Activated CD4-positive, alpha-beta T cell treated with anti-CD3 and anti-CD28 coated beads for 24 hours (primary cell): ENCODE measurements at regions not wholly inside any gene's neighbourhood (a gene's known extent, or its start where the extent isn't known, plus 50 kb on each side); places are given as distances from the start of the nearest gene placed in this dataset.

Experiments
- DNase-seq, 2 donors: peaks; one replicate each; pipeline ENCODE4 v3.0.0-alpha.2; 2020; ENCODE audit warnings: low read depth in 2 of 2

- no peak for DNase-seq
Measured at GRCh38 chr2:71791501-71792135, 338.3 kb downstream of the DYSF start.

DNA sequence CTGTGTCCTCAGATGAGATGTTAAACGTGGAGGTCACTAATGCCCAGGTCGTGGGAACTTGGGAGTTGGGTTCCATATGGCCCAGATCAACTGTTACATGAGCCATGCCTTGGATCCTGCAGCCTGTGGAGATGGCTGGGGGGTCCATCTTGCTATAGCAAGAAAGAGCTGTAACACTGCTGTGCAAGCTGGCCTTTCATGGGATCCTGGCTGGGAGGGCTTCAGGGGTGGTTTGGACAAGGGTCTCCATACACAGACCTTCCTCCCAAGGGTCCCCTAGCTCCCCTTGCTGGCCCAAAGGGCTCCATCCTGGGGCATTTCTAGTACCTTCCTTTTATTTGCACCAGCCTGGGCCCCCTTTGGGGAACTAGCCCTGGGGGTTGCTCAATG, 337.7 kb downstream of the DYSF start:
- no peak for DNase-seq

- no peak for DNase-seq
Measured at GRCh38 chr2:71790226-71791060, 337.1 kb downstream of the DYSF start.

GRCh38 chr2:71789556-71790204, 336.3 kb downstream of the DYSF start:
- no peak for DNase-seq

- DNase-seq: no peak
Measured at GRCh38 chr2:71788601-71789240, 335.4 kb downstream of the DYSF start.

GRCh38 chr2:71788186-71788525, 334.8 kb downstream of the DYSF start:
- no peak for DNase-seq

DNA sequence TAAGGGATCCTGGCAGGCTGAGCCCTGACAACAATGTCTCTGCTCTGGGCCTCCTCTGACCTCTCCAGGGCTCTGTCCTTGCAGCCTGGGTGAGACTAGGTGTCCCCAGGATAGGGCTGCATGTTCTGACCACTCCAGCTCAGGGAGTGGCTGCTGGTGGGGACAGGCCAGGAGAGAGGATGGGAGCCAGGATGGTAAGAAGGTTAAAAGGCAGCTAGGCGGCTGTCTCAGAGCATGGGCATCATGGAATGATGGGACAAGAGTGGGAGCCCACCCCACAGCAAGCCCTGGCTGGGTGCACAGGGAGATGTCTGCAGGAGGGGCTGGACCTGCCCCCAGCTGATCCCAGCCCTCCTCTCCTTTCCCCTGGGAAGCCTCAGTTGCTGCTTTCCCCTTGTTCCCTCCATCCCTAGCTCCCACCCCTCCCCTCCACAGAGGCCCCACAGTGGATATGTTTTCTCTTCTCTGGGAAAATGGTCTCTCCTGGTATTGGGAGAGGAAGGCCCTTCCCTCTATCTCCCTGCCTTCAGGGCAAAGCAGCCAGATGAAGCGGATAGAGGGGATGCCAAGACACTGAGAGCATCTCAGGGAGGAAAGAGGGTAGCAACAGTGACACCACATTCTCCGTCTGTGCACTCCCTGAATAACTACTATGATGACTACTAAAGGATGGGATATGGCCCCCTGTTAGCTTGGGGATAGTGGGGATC, 334.3 kb downstream of the DYSF start:
- DNase-seq: no peak

- DNase-seq: no peak
Measured at GRCh38 chr2:71787108-71787415, 333.7 kb downstream of the DYSF start.

DNA sequence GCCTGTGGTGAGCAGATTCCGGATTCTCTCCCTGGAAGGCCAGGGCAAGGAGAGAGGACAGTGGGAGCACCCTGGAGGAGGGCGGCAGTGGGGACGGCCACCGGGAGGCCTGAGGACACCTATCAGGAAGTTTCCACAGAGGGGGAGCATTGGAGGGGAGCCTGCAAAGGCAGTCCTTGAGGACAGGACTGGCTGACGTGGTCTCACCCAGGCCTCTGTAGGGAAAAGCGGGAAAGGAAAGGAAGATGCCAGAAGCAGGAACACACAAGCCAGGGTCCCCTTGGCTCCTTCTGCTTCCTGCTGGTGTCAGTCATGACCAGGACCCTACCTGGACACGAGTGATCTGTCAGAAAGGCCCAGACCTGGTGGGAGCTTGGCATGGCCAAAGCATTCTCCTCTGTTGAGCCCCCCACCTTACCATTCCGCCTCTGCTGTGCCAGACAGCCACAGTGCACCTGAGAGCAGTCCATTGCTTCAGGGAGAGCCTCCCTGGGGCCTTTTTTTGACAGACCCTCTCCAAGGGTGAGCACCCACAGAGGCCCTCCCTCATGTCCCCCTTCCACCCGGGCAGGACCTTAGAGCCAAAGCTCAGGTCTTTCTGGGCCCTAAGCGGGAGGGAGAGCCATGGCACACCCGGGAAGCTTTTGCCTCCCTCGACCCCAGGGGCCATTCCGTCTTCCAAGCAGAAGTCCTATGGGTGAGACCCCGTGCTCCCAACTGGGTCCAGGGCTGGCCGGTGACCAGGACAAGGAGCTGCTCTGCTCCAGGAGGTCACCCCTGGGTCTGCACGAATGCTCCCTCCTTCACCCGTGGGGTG, 333.1 kb downstream of the DYSF start:
- no peak for DNase-seq

GRCh38 chr2:71785516-71785981, 332.2 kb downstream of the DYSF start:
- DNase-seq: no peak

GRCh38 chr2:71784734-71785511, 331.6 kb downstream of the DYSF start:
- DNase-seq: no peak

- no peak for DNase-seq
Measured at GRCh38 chr2:71783815-71784214, 330.5 kb downstream of the DYSF start.

DNA sequence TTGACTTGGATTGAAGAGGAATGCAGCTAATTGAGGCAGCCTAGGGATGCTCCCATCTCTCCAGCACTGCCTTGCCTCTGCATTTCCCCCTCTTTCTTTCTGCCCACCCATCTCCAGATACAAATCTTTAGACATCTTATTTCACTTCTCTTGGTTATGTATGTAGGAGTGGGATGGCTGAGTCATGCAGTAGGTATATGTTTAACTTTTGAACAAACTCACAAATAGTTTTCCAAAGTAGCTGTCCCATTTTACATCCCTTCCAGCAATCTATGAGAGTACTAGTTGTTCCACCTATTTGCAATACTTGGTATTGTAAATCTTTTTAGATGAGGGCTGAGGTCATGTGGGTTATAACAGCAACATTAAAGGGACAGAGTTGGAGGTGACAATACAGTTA, 329.9 kb downstream of the DYSF start:
- DNase-seq: no peak

DNA sequence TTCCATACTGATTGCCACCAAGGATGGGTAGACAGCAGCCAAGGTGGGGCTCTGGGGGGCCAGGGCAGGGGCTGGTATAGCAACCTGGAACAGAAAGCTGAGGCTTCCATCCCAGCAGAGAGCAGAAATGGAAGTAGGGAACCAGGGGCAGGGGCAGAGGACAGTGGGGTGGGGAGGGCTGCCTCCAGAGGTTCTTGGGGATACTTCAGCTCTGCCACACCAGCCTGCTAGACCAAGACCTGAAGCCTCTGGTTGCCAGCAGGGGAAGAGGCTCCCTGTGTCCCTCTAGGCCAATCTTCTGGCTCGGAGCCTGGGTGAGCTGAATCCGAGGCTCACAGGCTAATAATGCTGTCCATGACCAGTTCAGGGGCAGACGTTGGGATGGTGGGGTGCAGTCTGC, 329.0 kb downstream of the DYSF start:
- DNase-seq: no peak

DNA sequence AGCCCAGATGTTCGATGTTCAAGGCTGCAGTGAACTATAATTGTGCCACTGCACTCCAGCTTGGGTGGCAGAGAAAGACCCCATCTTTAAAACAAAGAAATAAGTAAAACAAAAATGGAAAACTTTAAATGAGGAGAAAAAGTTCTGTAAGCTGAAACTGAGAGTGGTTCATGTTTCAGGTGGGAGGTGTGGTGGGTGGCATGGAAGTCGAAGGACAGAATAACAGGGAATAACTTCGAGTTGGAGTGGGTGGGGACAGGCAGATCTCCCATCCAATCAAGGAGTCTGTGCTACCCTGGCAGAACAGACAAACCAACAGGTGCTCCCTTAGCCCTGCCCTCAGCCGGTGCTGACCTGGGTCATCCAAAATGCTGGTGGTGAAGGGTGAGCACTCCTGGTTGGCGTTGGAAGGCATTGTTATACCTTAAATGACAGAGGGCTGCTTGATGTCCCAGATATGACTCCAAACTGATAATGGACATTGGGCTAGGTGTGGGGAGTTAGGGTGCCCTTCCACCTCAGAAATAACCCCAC, 328.4 kb downstream of the DYSF start:
- DNase-seq: no peak

GRCh38 chr2:71780162-71780561, 326.8 kb downstream of the DYSF start:
- DNase-seq: no peak

- DNase-seq: no peak
Measured at GRCh38 chr2:71779774-71780105, 326.4 kb downstream of the DYSF start.

DNA sequence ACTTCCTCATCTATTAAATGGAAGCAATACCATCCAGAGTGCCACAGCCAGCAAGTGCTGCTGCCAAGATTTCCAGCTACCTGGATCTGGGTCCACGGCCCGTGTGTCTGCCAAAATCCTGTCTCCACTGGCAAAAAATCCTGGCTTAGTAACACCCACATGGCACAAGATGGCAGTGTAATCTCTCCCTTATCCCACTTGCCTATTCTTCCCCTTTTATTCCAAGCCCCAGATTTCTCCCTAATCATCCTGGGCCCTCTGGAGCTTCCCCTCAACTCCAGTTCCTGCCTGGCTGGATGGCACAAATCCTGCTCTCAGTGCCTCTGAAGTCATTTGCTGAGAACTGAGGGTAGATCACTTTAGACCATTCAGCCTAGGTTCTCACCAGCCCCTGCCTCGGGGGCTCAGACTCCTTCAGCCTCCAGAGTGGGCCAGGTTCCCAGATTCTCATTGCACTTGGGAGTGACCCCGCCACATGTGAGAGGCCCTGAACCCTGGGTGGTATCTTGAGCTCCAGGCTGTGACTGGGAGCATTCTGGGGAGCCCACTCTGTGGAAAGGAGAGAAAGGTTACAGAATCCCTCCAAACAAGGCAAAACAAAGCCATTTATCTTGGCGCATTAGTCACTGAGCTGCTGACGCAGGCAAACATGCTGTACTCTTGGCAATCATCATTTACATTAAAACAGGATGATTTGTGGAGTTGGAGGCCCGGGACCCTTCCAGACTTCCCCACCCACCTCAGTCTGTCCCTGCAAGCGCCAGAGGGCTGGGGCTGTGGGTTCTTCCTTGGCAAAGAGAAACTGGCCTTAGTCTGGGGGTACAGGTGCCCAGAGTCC, 325.8 kb downstream of the DYSF start:
- DNase-seq: no peak

- DNase-seq: no peak
Measured at GRCh38 chr2:71778514-71778913, 325.2 kb downstream of the DYSF start.
